ENCODE measurements at regions not wholly inside any gene's neighbourhood (a gene's known extent, or its start where the extent isn't known, plus 50 kb on each side); places are given as distances from the start of the nearest gene placed in this dataset.

GRCh38 chr5:74116266-74116665, 490.3 kb downstream of the ARHGEF28 start:
- H3K4me1 ChIP-seq (ENCODE audit: insufficient read depth, low read length): no peaks in the 10 kb centered on the region
- CTCF ChIA-PET: no interaction called here
- no peak overlapping the region for H3K4me3 ChIP-seq (ENCODE audit: low read length)
- ATAC-seq (no peak), DNase-seq (no peak)
- intact Hi-C loops (cut with micrococcal nuclease): no loop called here
- H3K9me2 ChIP-seq (replicated peaks; ENCODE audit: low read length): no peaks in the 10 kb centered on the region
- POLR2A ChIA-PET (ENCODE audit: unreplicated experiment): no interaction called here
- H3F3A ChIP-seq (ENCODE audit: low read length, unreplicated experiment): no peaks in the 10 kb centered on the region
- H3K4me2 ChIP-seq (ENCODE audit: low read length): no peak overlapping the region
- no peak overlapping the region for H3K9ac ChIP-seq (ENCODE audit: low read length)
- no peaks in the 10 kb centered on the region for H3K79me2 ChIP-seq (ENCODE audit: low read length)
- no peaks in the 10 kb centered on the region for H3K9me3 ChIP-seq (ENCODE audit: low read length)
- no peaks in the 10 kb centered on the region for H3K36me3 ChIP-seq (ENCODE audit: low read depth, low read length)
- no peak overlapping the region for H3K27ac ChIP-seq (ENCODE audit: low read length)
- no peak overlapping the region for H2AFZ ChIP-seq (ENCODE audit: low read length)
- no peaks in the 10 kb centered on the region for H3K27me3 ChIP-seq (ENCODE audit: low read length)
- BruUV-seq (replicated peaks): no TSS peak
- no peaks in the 10 kb centered on the region for H4K20me1 ChIP-seq (ENCODE audit: low read length)
- TF ChIP-seq EZH2 (IDR thresholded peaks at IDR 0.05; ENCODE audit: low read length, unreplicated experiment) (no peak), EZH2phosphoT487 (IDR thresholded peaks at IDR 0.05; ENCODE audit: borderline replicate concordance, low read length) (no peak)

- Histone ChIP-seq H3K27me3 (ENCODE audit: low read length) (no peaks in the 10 kb centered on the region), H3K4me3 (ENCODE audit: low read length) (no peak overlapping the region), H3K4me2 (ENCODE audit: low read length) (no peak overlapping the region), H2AFZ (ENCODE audit: low read length) (no peak overlapping the region), H3K9me2 (replicated peaks; ENCODE audit: low read length) (no peaks in the 10 kb centered on the region), H3F3A (ENCODE audit: low read length, unreplicated experiment) (no peaks in the 10 kb centered on the region), H3K36me3 (ENCODE audit: low read depth, low read length) (no peaks in the 10 kb centered on the region), H3K79me2 (ENCODE audit: low read length) (no peaks in the 10 kb centered on the region), H3K27ac (ENCODE audit: low read length) (no peak overlapping the region), H3K4me1 (ENCODE audit: insufficient read depth, low read length) (no peaks in the 10 kb centered on the region), H4K20me1 (ENCODE audit: low read length) (no peaks in the 10 kb centered on the region), H3K9me3 (ENCODE audit: low read length) (no peaks in the 10 kb centered on the region), H3K9ac (ENCODE audit: low read length) (no peak overlapping the region)
- TF ChIP-seq, protein P1, sequence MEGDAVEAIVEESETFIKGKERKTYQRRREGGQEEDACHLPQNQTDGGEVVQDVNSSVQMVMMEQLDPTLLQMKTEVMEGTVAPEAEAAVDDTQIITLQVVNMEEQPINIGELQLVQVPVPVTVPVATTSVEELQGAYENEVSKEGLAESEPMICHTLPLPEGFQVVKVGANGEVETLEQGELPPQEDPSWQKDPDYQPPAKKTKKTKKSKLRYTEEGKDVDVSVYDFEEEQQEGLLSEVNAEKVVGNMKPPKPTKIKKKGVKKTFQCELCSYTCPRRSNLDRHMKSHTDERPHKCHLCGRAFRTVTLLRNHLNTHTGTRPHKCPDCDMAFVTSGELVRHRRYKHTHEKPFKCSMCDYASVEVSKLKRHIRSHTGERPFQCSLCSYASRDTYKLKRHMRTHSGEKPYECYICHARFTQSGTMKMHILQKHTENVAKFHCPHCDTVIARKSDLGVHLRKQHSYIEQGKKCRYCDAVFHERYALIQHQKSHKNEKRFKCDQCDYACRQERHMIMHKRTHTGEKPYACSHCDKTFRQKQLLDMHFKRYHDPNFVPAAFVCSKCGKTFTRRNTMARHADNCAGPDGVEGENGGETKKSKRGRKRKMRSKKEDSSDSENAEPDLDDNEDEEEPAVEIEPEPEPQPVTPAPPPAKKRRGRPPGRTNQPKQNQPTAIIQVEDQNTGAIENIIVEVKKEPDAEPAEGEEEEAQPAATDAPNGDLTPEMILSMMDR (conservative IDR thresholded peaks at IDR 0.05; ENCODE audit: low read depth, low read length): no peak
- TF ChIP-seq EZH2 (IDR thresholded peaks at IDR 0.05; ENCODE audit: low read length, unreplicated experiment) (no peak), EZH2phosphoT487 (IDR thresholded peaks at IDR 0.05; ENCODE audit: borderline replicate concordance, low read length) (no peak)
- DNase-seq (no peak), ATAC-seq (no peak)
- POLR2A ChIA-PET (ENCODE audit: unreplicated experiment): no interaction called here
- intact Hi-C loops (cut with micrococcal nuclease): no loop called here
- no TSS peak for BruUV-seq (replicated peaks)
- CTCF ChIA-PET: no interaction called here
Measured at GRCh38 chr5:74113927-74114326, 487.9 kb downstream of the ARHGEF28 start.

DNA sequence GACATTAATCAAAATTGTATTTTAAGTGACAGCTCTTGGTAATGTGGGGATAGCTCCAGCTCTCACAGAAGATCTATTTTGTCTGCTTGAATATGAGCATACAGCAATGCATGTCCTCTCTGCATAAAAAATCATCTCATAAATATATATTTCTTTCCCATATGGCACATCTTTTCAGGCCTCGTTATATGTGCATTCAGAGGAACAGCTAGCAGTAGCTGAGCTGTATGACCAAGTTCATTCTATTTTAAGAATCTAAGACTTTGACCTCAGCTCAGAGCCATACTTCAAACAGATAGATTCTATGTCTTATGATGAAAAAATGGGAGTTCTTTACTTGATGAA, 487.2 kb downstream of the ARHGEF28 start:
- no peaks in the 10 kb centered on the region for H3K27me3 ChIP-seq (ENCODE audit: low read length)
- no TSS peak for BruUV-seq (replicated peaks)
- ATAC-seq (no peak), DNase-seq (no peak)
- H4K20me1 ChIP-seq (ENCODE audit: low read length): no peaks in the 10 kb centered on the region
- no peaks in the 10 kb centered on the region for H3K9me3 ChIP-seq (ENCODE audit: low read length)
- no peaks in the 10 kb centered on the region for H3K79me2 ChIP-seq (ENCODE audit: low read length)
- H3K9ac ChIP-seq (ENCODE audit: low read length): no peak overlapping the region
- no peak overlapping the region for H2AFZ ChIP-seq (ENCODE audit: low read length)
- H3K4me2 ChIP-seq (ENCODE audit: low read length): no peak overlapping the region
- H3K36me3 ChIP-seq (ENCODE audit: low read depth, low read length): no peaks in the 10 kb centered on the region
- H3K27ac ChIP-seq (ENCODE audit: low read length): no peak overlapping the region
- ChIA-PET POLR2A (ENCODE audit: unreplicated experiment) (no interaction called here), CTCF (no interaction called here)
- no peaks in the 10 kb centered on the region for H3F3A ChIP-seq (ENCODE audit: low read length, unreplicated experiment)
- intact Hi-C loops (cut with micrococcal nuclease): no loop called here
- TF ChIP-seq EZH2phosphoT487 (IDR thresholded peaks at IDR 0.05; ENCODE audit: borderline replicate concordance, low read length) (no peak), EZH2 (IDR thresholded peaks at IDR 0.05; ENCODE audit: low read length, unreplicated experiment) (no peak)
- TF ChIP-seq, protein P1 (conservative IDR thresholded peaks at IDR 0.05; ENCODE audit: low read depth, low read length): no peak
- no peak overlapping the region for H3K4me3 ChIP-seq (ENCODE audit: low read length)
- H3K4me1 ChIP-seq (ENCODE audit: insufficient read depth, low read length): no peaks in the 10 kb centered on the region
- no peaks in the 10 kb centered on the region for H3K9me2 ChIP-seq (replicated peaks; ENCODE audit: low read length)
